ENCODE measurements at regions not wholly inside any gene's neighbourhood (a gene's known extent, or its start where the extent isn't known, plus 50 kb on each side); places are given as distances from the start of the nearest gene placed in this dataset.

DNA sequence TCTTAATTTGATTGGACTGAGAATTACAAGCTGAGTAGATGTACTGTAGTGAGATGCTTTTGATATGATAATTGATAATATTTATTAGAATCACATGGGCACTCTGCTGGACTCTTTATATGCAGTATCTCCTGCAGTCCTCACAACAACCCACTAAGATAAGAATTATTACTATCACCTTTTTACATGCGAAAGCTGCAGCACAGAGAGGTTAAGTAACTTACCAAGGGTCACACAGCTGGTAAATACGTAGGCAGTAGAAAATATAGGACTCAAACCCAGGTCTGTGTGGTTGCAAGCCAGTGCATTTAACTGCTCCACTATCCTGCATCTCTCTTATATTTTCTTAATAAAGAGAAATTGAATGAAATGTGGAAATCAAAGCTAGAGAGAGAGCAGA lies 392.8 kb upstream of the RORA start (continued):
- TF ChIP-seq, protein P1, sequence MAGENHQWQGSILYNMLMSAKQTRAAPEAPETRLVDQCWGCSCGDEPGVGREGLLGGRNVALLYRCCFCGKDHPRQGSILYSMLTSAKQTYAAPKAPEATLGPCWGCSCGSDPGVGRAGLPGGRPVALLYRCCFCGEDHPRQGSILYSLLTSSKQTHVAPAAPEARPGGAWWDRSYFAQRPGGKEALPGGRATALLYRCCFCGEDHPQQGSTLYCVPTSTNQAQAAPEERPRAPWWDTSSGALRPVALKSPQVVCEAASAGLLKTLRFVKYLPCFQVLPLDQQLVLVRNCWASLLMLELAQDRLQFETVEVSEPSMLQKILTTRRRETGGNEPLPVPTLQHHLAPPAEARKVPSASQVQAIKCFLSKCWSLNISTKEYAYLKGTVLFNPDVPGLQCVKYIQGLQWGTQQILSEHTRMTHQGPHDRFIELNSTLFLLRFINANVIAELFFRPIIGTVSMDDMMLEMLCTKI (IDR thresholded peaks at IDR 0.05; ENCODE audit: partially characterized antibody), result no peak
- TF ChIP-seq ILK (tag; IDR thresholded peaks at IDR 0.05; ENCODE audit: borderline replicate concordance, low read depth) (no peak), CHD2 (IDR thresholded peaks at IDR 0.05; ENCODE audit: low read depth, low read length) (no peak), BCOR (IDR thresholded peaks at IDR 0.05) (peak; percentile 74), NCOR1 (IDR thresholded peaks at IDR 0.05) (no peak), E2F6 (IDR thresholded peaks at IDR 0.05; ENCODE audit: borderline replicate concordance in 1 of 2, extremely low read depth in 1 of 2, insufficient read depth in 1 of 2, insufficient read length in 1 of 2, low read depth in 1 of 2, low read length in 1 of 2, poor library complexity in 1 of 2, severe bottlenecking in 1 of 2) (no peak), GTF3C2 (IDR thresholded peaks at IDR 0.05; ENCODE audit: borderline replicate concordance, extremely low read depth, insufficient read length) (no peak)
- TF ChIP-seq, protein P2, sequence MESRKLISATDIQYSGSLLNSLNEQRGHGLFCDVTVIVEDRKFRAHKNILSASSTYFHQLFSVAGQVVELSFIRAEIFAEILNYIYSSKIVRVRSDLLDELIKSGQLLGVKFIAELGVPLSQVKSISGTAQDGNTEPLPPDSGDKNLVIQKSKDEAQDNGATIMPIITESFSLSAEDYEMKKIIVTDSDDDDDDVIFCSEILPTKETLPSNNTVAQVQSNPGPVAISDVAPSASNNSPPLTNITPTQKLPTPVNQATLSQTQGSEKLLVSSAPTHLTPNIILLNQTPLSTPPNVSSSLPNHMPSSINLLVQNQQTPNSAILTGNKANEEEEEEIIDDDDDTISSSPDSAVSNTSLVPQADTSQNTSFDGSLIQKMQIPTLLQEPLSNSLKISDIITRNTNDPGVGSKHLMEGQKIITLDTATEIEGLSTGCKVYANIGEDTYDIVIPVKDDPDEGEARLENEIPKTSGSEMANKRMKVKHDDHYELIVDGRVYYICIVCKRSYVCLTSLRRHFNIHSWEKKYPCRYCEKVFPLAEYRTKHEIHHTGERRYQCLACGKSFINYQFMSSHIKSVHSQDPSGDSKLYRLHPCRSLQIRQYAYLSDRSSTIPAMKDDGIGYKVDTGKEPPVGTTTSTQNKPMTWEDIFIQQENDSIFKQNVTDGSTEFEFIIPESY (CRISPR knock-in tag; IDR thresholded peaks at IDR 0.05), result no peak

Data from K562 (cell line).